Hippocampal formation (tissue), 2 donors: ENCODE measurements at regions not wholly inside any gene's neighbourhood (a gene's known extent, or its start where the extent isn't known, plus 50 kb on each side); places are given as distances from the start of the nearest gene placed in this dataset.
"Not testable (repeated sequence)": the region's sequence is repeated elsewhere in the genome, so short reads cannot be mapped to it uniquely, and the experiment has no call there.

ENCODE experiments used
- DNase-seq, 2 donors: peaks; one replicate each; lab custom pipeline; 2025; lab: John Stamatoyannopoulos, UW

DNA sequence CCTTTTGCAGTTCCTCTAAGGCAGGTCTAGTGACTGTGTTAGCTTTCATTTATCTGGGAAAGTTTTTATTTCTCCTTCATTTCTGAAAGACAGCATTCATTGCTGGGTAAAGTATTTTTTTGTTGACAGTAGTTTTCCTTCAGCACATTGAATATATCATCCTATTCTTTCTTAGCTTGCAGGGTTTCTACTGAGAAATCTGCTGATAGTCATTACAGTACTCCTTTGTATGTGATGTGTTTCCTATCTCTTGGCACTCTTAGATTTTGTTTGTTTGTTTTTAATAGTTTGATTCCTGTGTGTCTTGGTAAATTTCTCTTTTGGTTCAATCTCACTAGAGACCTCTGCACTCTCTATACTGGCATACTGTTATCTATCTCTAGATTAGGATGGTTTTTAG lies 1667.9 kb downstream of the SLITRK1 start:
- no peak for DNase-seq

DNA sequence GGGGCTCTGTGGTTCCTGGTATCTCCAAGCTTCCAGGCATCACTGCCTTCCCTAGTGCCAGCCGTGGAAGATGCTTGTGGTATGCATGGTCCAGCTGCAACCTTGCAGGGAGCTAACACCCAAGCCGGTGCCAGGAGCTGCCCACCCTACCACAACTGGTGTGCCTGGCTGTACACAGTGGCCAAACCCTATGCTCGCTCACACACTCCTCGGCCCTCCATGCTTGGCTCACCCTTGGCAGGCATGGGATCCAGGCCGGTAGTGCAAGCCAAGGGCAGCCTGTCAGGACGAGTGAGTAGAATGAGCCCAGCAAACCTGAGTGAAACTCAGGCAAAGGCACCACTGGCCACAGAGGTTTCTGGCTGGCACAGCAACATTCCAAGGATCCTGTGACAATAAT lies 1676.0 kb downstream of the SLITRK1 start:
- DNase-seq, result no peak

DNA sequence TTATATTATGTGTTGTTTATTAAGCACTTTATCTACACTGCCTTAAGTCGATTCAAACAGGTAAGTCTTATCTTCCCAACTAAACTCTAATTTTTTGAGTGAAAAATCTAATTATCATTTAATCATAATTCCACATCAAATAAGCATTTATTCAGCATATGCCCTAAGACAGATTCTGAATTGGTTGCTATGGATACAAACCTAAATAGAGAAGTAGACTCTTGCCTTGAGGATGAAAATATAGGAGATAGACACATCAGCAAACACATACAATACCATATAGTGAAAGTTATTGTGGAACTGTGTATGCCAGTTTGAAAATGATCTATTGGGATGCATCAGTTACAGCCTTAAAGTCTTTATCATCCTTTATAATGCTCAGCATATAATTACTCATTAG lies 1679.9 kb downstream of the SLITRK1 start:
- DNase-seq, result no peak

DNA sequence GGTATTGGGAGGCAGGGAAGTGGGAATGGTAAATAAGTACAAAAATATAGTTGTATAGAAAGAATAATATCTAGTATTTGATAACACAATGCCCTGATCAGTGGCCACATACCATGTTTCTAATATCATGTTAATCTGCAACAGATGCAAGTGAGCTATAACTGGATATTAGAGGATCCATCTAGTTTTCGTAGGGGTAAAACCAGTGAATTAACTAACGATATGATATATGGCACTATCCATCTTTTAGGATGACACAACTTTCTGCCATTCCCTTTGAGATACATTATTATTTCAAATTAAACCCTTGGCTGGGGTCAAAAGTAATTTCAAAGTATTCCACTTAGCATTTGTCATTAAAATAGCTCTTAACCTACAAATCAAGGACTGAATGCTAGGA lies 1686.2 kb downstream of the SLITRK1 start:
- DNase-seq, result no peak

DNA sequence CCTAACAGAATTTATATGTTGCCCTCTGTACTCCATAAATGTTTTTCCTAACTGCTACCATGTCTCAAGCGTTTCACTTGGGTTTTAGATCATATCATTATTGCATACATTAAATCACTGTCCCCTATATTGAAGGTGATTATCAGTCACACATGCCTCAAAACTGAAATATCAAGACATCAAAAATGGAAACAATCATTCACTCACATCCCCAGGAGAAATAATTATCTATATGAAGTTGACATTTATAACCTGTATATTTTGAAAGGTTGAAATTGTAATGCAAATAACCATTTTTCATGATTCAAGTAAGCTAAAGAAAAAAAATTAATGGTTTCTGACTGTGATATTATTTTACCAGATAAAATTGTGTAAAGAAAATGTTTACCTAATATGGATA lies 1695.0 kb downstream of the SLITRK1 start:
- no peak for DNase-seq

DNA sequence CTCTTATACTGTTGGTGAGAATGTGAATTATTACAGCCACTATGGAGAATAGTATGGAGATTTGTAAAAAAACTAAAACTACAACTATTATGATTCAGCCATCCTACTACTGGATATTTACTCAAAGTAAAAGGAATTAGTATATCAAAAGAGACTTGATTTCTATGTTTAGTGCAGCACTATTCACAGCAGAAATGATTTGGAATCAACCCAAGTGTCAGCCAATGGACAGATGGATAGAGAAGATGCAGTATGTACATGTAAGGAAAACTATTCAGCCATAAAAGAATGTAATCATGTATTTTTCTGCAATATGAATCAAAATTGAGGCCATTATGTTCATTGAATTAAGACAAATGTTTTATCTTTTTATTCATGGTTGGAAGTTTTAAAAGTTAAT lies 1705.5 kb downstream of the SLITRK1 start:
- DNase-seq, result no peak

DNA sequence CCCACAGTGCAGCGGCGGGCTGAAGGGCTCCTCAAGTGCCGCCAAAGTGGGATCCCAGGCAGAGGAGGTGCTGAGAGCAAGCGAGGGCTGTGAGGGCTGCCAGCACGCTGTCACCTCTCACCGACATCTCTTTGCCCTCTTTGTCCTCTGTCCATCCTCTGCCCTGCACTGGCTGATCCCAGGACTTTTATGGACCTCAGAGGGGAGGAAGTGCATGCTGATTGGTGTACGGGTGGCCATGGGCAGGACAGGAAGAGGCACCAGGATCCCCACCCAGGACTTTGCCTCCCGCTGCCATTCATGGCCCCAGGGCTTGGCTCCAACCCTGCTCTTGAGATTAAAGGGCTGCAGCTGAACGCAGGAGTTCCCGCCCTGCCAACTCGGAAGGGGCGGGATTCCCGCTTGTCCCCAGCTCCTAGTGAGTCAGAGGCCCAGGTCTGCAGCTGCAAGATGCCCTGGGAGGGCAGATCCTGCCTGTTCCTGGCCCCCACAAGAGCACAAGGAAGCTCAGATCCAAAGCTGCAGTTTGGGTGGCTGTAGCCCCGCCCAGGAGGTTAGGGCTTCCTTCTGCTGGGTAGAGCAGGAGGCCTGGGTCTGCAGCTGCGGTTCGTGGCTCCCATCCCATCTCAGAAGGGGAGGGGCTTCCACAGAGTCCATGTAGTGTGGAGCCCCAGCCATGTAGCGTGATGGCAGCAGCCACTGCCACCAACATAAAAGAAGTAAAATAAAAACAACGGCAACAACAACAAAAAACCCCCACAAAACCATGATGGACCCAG lies 1716.7 kb downstream of the SLITRK1 start:
- DNase-seq, result no peak

DNA sequence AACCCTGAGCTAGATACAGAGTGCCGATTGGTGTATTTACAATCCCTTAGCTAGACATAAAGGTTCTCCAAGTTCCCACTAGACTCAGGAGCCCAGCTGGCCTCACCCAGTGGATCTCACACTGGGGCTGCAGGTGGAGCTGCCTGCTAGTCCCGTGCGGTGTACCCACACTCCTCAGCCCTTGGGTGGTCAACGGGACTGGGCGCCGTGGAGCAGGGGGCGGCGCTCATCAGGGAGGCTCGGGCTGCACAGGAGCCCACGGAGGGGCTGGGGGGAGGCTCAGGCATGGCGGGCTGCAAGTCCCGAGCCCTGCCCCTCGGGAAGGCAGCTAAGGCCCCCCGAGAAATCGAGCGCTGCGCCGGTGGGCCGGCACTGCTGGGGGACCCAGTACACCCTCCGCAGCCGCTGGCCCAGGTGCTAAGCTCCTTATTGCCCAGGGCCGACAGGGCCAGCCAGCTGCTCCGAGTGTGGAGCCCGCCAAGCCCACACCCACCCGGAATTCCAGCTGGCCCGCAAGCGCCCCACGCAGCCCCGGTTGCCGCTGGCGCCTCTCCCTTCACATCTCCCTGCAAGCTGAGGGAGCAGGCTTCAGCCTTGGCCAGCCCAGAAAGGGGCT lies 1717.4 kb downstream of the SLITRK1 start:
- not testable (repeated sequence) for DNase-seq

DNA sequence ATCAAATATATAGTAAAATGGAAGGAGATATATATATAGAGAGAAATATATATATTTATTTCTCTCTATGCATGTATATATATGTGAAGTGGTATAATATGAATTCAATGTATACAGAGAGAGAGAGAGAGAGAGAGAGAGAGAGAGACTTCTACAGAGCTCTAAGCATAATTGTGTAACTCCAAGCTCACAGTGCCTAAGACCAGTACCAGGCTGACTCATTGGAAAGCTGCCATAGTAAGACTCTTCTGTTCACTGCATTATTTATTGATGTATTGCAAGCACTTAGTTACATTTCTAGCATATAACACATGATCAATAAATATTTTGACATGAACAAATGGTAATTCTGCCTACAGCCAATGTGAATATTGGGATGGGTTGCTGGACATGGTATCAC lies 1734.7 kb downstream of the SLITRK1 start:
- DNase-seq, result no peak

DNA sequence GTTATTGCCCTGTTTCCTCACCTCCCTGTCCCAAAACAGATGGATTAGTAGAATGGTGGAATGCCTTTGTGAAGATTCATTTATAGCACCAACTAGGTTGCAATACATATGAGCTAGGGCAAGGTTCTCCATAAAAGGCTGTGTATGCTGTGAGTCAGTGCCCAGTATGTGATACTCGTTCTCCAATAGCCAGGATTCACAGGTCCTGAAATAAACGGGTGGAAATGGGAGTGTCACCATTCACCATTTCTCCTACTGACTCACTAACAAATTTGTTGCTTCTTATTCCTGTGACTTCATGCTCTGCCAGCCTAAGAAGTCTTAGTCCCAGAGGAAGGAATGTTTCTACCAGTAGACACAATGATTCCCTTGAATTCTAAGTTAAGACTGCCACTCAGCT lies 1745.4 kb downstream of the SLITRK1 start:
- DNase-seq, result no peak

DNA sequence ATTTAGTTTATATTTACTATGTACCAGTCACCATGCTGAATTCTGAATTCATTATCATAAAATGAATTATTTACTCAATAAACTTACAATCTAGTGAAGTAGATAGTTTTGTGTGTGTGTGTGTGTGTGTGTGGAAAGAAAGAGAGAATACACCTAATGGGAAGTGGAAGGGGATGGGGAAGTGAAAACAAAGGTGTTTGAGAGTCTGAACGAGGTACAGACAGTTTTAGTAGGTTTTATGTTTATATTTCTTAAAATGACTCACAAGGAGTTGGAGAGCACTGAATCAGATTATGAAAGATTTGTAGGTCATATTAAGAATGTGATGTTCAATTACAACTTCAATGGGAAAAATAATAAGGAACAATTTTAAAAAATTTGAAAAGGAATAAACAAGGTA lies 1753.0 kb downstream of the SLITRK1 start:
- no peak for DNase-seq

DNA sequence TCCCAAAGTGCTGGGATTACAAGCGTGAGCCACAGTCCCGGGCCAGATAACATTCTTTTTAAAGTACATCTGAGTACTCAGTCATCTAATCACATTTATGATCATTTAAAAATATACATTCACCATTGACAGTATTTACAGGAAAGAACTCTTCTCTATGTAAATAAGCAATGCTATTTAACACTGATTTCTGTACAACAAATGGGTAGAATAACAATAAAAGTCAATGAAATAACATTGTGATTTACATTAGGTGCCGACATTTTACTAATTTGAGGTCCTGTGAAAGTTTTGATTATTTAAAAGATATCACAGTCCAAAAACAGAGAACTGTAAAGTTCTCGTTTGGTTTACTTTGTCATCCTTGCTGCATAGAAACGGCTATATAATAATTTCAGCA lies 1763.7 kb downstream of the SLITRK1 start:
- DNase-seq, result no peak

DNA sequence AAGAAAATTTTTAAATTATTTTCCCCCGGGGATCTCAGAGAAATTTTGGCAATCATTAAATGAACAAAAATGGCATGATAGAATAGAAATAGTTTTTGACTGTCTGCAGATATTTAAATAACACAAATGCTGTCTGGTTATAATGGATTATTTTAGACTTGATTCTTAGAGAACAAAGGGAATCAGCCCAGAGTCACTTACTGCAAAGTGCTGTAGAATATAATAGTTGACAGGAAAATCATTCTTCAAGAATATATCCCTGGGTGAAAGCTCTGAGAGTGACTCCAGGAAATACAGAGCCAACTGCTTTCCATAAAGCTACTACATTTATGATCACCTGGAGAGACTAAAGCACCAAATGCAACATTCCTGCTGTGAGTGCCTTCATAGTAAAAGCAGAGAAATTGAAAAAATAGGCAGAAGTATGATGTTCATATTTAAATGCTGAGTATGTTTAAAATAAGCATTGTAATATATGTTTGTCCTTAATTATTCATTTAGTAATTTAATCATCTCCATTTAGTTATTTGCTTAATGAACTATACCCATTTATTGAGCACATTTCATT lies 1765.8 kb downstream of the SLITRK1 start:
- DNase-seq, result no peak

DNA sequence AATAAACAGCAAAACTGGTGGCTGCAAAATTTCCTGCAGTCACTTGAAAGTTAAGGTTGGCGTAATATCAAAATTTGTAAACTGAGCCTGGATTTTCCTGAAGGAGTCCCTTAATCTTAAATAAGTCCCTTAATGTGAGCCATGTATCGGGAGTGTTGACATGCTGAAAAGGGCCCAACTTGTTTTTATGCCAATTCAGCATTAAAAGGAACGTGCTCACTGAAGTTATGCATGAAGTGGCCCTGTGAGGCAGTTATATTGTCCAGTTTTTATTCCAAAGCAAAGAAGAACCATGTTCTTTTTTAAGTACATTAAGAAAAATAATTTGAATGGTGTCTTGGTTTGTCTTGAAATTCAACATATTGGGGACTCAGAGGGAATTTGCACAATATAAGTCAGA lies 1766.9 kb downstream of the SLITRK1 start:
- no peak for DNase-seq

DNA sequence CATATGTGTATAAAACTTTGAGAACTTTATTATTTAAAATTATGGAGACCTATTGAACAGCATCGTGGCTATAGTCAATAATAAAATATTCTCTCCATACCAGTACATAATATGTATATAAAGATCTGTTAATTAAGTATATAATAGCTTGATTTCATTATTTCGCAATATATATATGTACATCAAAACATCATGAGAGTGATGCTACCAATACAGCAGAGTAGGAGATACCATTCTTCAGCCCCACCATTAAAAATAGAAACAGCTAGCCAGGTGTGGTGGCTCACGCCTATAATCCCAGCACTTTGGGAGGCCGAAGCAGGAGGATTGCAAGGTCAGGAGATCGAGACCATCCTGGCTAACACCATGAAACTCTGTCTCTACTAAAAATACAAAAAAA lies 1755.3 kb upstream of the SPRY2 start:
- no peak for DNase-seq

DNA sequence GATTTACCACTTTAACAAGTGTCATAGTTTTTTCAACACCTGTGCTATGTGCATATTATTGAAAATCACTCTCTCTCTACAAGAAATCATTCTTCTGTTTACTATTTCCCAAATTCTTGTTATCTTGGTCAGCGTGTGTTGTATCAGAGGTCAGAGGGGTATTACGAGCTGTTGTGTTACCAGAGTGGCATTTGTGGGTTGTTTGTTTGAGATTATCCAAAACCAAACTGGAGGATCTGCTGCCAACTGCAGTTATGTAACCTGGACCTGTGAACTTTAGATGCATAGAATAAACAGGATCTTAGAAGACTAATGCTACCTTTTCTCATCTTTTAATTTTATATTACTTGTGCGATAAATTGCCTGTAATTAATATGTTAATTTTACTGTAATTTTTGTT lies 1751.4 kb upstream of the SPRY2 start:
- no peak for DNase-seq

DNA sequence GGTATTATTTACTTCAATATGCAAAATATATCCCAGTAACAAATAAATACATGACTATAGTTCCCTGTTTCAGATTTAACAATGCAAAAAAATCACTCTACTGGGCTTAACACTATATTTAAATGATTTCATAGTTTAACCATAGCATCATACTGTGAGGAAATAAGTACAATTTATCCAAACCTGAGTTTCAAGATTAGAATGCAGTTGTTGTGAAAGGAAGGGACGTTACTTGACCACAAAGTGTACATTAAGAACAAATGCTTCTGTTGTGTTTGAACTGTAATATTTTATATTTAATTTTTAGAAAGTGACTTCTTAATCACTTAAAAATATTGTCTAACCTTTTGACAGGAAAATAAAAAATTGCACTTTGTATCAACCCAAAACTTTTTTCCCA lies 1747.9 kb upstream of the SPRY2 start:
- DNase-seq, result no peak

DNA sequence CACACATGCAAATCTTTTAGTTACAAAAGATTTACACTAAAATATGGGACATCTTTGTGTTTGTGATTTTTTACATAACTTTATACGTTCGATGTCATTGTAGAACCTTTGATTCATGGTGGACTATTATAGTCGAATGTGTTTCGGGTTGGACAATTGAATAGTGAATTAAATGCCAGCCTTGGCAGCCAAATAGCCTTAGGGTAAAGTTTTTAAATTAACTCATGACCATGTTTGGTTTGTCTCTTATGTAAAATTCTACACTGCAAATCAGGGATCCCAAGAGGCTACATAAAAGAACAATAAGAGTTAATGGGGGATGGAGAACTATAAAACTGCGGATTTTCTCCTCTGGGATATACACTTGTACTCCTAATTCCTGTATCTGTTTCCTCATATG lies 1735.6 kb upstream of the SPRY2 start:
- DNase-seq, result no peak

DNA sequence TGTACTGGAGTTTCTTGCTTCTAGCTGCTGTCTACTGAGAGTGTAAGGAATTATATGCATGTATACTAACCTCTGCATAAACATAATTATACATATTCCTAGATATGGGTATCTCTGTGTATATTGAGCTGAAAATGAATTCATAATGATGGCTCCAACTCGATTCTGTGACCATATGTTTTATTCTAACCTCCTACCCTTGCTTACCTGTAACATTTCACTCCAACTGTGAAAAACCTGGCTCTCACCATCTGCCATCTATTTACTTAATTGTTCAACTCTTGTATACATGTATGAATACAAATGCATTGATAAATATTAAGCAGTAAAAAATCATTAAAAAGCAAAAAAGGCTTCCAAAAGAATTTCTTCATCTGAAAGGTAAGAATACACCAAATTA lies 1729.5 kb upstream of the SPRY2 start:
- no peak for DNase-seq

DNA sequence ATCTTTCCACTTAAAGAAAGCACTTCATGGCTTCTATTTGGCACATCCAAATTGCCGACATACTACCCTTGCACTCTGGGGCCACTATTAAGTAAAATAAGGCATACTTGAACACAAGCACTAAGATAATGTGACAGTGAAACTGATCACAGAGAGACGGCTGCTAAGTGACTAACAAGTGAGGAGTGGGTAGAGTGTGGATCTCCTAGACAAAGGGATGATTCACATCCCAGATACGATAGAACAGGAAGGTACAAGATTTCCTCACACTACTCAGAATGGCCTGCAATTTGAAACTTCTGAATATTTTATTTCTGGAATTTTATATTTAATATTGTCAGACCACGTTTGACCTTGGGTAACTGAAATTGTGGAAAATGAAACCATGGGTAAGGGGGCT lies 1721.8 kb upstream of the SPRY2 start:
- no peak for DNase-seq

DNA sequence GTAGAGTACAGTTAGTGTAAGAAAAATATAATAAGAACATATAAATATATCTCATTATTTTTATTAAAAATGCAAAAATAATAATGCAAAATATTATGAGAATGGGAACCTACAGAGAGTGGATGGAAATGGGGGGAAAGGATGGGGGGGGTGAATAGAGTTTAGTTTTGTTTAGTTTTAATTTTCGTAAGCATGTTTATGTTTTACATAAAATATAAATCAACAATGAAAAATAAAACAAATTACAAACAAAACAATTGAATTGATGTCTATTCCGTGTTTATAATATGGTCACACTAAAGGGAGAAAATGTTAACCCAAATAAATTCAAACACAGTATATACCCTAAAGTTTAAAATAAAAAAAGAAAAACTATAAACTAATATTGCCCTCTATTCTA lies 1717.4 kb upstream of the SPRY2 start:
- no peak for DNase-seq

DNA sequence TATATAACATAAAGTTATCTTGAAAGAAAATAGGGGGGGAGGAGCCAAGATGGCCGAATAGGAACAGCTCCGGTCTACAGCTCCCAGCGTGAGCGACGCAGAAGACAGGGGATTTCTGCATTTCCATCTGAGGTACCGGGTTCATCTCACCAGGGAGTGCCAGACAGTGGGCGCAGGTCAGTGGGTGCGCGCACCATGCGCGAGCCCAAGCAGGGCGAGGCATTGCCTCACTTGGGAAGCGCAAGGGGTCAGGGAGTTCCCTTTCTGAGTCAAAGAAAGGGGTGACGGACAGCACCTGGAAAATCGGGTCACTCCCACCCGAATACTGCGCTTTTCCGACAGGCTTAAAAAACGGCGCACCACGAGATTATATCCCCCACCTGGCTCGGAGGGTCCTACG lies 1704.4 kb upstream of the SPRY2 start:
- not testable (repeated sequence) for DNase-seq

DNA sequence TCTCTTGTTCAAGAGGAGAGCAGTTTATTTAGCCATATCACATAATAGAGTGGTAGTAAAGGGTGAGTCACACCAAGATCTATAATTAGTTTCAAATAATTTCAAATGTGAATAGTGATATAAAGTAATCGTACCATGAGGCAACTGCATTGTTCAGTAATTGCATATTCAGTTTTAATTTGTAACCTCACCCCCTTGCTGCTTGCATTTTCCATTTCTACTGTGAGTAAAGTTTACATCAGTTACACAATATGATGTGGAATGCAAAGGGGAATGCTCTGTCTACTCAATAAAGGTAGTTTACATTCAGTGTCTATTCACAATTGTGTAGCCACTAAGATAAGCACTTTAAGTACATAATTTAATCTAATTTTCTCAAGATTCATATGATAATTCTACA lies 1695.7 kb upstream of the SPRY2 start:
- DNase-seq, result no peak

DNA sequence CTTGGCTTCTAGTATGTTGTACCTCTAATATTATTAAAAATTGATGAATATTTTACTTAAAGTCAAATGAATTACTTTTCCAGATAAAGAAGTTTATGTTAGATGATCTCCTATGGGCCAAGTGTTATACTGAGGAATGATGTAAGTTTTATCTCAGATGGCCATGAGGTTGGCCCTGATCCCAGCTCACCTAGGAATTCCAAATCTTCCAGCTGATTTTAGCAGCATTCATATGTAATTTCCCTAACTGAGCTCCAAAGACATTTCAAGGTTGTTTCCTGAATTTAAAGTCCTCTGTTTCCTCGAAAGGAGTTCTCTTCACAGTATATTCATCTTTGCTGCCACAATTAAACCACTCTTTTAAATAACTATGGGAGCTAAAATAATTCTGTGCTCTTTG lies 1670.4 kb upstream of the SPRY2 start:
- no peak for DNase-seq
